ENCODE measurements at regions not wholly inside any gene's neighbourhood (a gene's known extent, or its start where the extent isn't known, plus 50 kb on each side); places are given as distances from the start of the nearest gene placed in this dataset.

- H3K4me3 ChIP-seq (ENCODE audit: low read depth in 1 of 2, low read length in 2 of 2): no peak overlapping the region
- no peaks in the 10 kb centered on the region for H3K36me3 ChIP-seq (ENCODE audit: control insufficient read depth in 1 of 2, insufficient read depth in 2 of 2, low read length in 2 of 2)
- no peaks in the 10 kb centered on the region for H3K27me3 ChIP-seq (ENCODE audit: control insufficient read depth in 1 of 2, insufficient read depth in 2 of 2, low read length in 2 of 2)
- no peak overlapping the region for H3K9ac ChIP-seq (ENCODE audit: low read depth in 1 of 2, low read length in 2 of 2)
- peaks cover 0 to 3% of the 10 kb centered on the region in 2 donors for H3K9me3 ChIP-seq (ENCODE audit: control insufficient read depth in 1 of 2, low read length in 2 of 2)
- no peak overlapping the region for H3K27ac ChIP-seq (ENCODE audit: low read depth, low read length)
- no peaks in the 10 kb centered on the region for H3K4me1 ChIP-seq (ENCODE audit: control insufficient read depth in 1 of 2, insufficient read depth in 2 of 2, low read length in 2 of 2)
Observed at GRCh38 chr2:125516496-125517109, 1139.4 kb upstream of the GYPC start.

GRCh38 chr2:125526093-125526492 is 1129.9 kb upstream of the GYPC start:
- no peaks in the 10 kb centered on the region for H3K4me1 ChIP-seq (ENCODE audit: control insufficient read depth in 1 of 2, insufficient read depth in 2 of 2, low read length in 2 of 2)
- H3K9me3 ChIP-seq (ENCODE audit: control insufficient read depth in 1 of 2, low read length in 2 of 2): no peaks in the 10 kb centered on the region
- H3K9ac ChIP-seq (ENCODE audit: low read depth in 1 of 2, low read length in 2 of 2): no peak overlapping the region
- no peak overlapping the region for H3K4me3 ChIP-seq (ENCODE audit: low read depth in 1 of 2, low read length in 2 of 2)
- no peak overlapping the region for H3K27ac ChIP-seq (ENCODE audit: low read depth, low read length)
- no peaks in the 10 kb centered on the region for H3K27me3 ChIP-seq (ENCODE audit: control insufficient read depth in 1 of 2, insufficient read depth in 2 of 2, low read length in 2 of 2)
- no peaks in the 10 kb centered on the region for H3K36me3 ChIP-seq (ENCODE audit: control insufficient read depth in 1 of 2, insufficient read depth in 2 of 2, low read length in 2 of 2)

- Histone ChIP-seq H3K4me3 (ENCODE audit: low read depth in 1 of 2, low read length in 2 of 2) (no peak overlapping the region), H3K27me3 (ENCODE audit: control insufficient read depth in 1 of 2, insufficient read depth in 2 of 2, low read length in 2 of 2) (no peaks in the 10 kb centered on the region), H3K9ac (ENCODE audit: low read depth in 1 of 2, low read length in 2 of 2) (no peak overlapping the region), H3K9me3 (ENCODE audit: control insufficient read depth in 1 of 2, low read length in 2 of 2) (peaks cover 0 to 4% of the 10 kb centered on the region in 2 donors), H3K36me3 (ENCODE audit: control insufficient read depth in 1 of 2, insufficient read depth in 2 of 2, low read length in 2 of 2) (no peaks in the 10 kb centered on the region), H3K4me1 (ENCODE audit: control insufficient read depth in 1 of 2, insufficient read depth in 2 of 2, low read length in 2 of 2) (no peaks in the 10 kb centered on the region), H3K27ac (ENCODE audit: low read depth, low read length) (no peak overlapping the region)
Observed at GRCh38 chr2:125535089-125535488, 1120.9 kb upstream of the GYPC start.

- Histone ChIP-seq H3K27ac (ENCODE audit: low read depth, low read length) (no peak overlapping the region), H3K4me3 (ENCODE audit: low read depth in 1 of 2, low read length in 2 of 2) (no peak overlapping the region), H3K9me3 (ENCODE audit: control insufficient read depth in 1 of 2, low read length in 2 of 2) (no peaks in the 10 kb centered on the region), H3K9ac (ENCODE audit: low read depth in 1 of 2, low read length in 2 of 2) (no peak overlapping the region), H3K4me1 (ENCODE audit: control insufficient read depth in 1 of 2, insufficient read depth in 2 of 2, low read length in 2 of 2) (no peaks in the 10 kb centered on the region), H3K36me3 (ENCODE audit: control insufficient read depth in 1 of 2, insufficient read depth in 2 of 2, low read length in 2 of 2) (no peaks in the 10 kb centered on the region), H3K27me3 (ENCODE audit: control insufficient read depth in 1 of 2, insufficient read depth in 2 of 2, low read length in 2 of 2) (no peaks in the 10 kb centered on the region)
Observed at GRCh38 chr2:125543968-125544514, 1111.9 kb upstream of the GYPC start.

GRCh38 chr2:125553768-125554167 is 1102.2 kb upstream of the GYPC start:
- Histone ChIP-seq H3K4me1 (ENCODE audit: control insufficient read depth in 1 of 2, insufficient read depth in 2 of 2, low read length in 2 of 2) (no peaks in the 10 kb centered on the region), H3K9me3 (ENCODE audit: control insufficient read depth in 1 of 2, low read length in 2 of 2) (no peaks in the 10 kb centered on the region), H3K9ac (ENCODE audit: low read depth in 1 of 2, low read length in 2 of 2) (no peak overlapping the region), H3K4me3 (ENCODE audit: low read depth in 1 of 2, low read length in 2 of 2) (no peak overlapping the region), H3K36me3 (ENCODE audit: control insufficient read depth in 1 of 2, insufficient read depth in 2 of 2, low read length in 2 of 2) (no peaks in the 10 kb centered on the region), H3K27me3 (ENCODE audit: control insufficient read depth in 1 of 2, insufficient read depth in 2 of 2, low read length in 2 of 2) (no peaks in the 10 kb centered on the region), H3K27ac (ENCODE audit: low read depth, low read length) (no peak overlapping the region)

- Histone ChIP-seq H3K9ac (ENCODE audit: low read depth in 1 of 2, low read length in 2 of 2) (no peak overlapping the region), H3K4me3 (ENCODE audit: low read depth in 1 of 2, low read length in 2 of 2) (no peak overlapping the region), H3K4me1 (ENCODE audit: control insufficient read depth in 1 of 2, insufficient read depth in 2 of 2, low read length in 2 of 2) (no peaks in the 10 kb centered on the region), H3K9me3 (ENCODE audit: control insufficient read depth in 1 of 2, low read length in 2 of 2) (no peaks in the 10 kb centered on the region), H3K27ac (ENCODE audit: low read depth, low read length) (no peak overlapping the region), H3K27me3 (ENCODE audit: control insufficient read depth in 1 of 2, insufficient read depth in 2 of 2, low read length in 2 of 2) (no peaks in the 10 kb centered on the region), H3K36me3 (ENCODE audit: control insufficient read depth in 1 of 2, insufficient read depth in 2 of 2, low read length in 2 of 2) (no peaks in the 10 kb centered on the region)
Observed at GRCh38 chr2:125554956-125555355, 1101.0 kb upstream of the GYPC start.

- H3K9me3 ChIP-seq (ENCODE audit: control insufficient read depth in 1 of 2, low read length in 2 of 2): no peaks in the 10 kb centered on the region
- H3K27ac ChIP-seq (ENCODE audit: low read depth, low read length): no peak overlapping the region
Observed at GRCh38 chr2:125559186-125559585, 1096.8 kb upstream of the GYPC start.

GRCh38 chr2:125560855-125561254 is 1095.1 kb upstream of the GYPC start:
- no peaks in the 10 kb centered on the region for H3K4me1 ChIP-seq (ENCODE audit: control insufficient read depth in 1 of 2, insufficient read depth in 2 of 2, low read length in 2 of 2)
- H3K36me3 ChIP-seq (ENCODE audit: control insufficient read depth in 1 of 2, insufficient read depth in 2 of 2, low read length in 2 of 2): no peaks in the 10 kb centered on the region
- H3K9ac ChIP-seq (ENCODE audit: low read depth in 1 of 2, low read length in 2 of 2): no peak overlapping the region
- no peak overlapping the region for H3K27ac ChIP-seq (ENCODE audit: low read depth, low read length)
- H3K4me3 ChIP-seq (ENCODE audit: low read depth in 1 of 2, low read length in 2 of 2): no peak overlapping the region
- no peaks in the 10 kb centered on the region for H3K27me3 ChIP-seq (ENCODE audit: control insufficient read depth in 1 of 2, insufficient read depth in 2 of 2, low read length in 2 of 2)
- no peaks in the 10 kb centered on the region for H3K9me3 ChIP-seq (ENCODE audit: control insufficient read depth in 1 of 2, low read length in 2 of 2)

More at GRCh38 chr2:125559186-125559585, 1096.8 kb upstream of the GYPC start:
- no peak overlapping the region for H3K9ac ChIP-seq (ENCODE audit: low read depth in 1 of 2, low read length in 2 of 2)
- no peaks in the 10 kb centered on the region for H3K4me1 ChIP-seq (ENCODE audit: control insufficient read depth in 1 of 2, insufficient read depth in 2 of 2, low read length in 2 of 2)
- H3K27me3 ChIP-seq (ENCODE audit: control insufficient read depth in 1 of 2, insufficient read depth in 2 of 2, low read length in 2 of 2): no peaks in the 10 kb centered on the region
- H3K4me3 ChIP-seq (ENCODE audit: low read depth in 1 of 2, low read length in 2 of 2): no peak overlapping the region
- H3K36me3 ChIP-seq (ENCODE audit: control insufficient read depth in 1 of 2, insufficient read depth in 2 of 2, low read length in 2 of 2): no peaks in the 10 kb centered on the region

GRCh38 chr2:125561302-125561701 is 1094.7 kb upstream of the GYPC start:
- Histone ChIP-seq H3K36me3 (ENCODE audit: control insufficient read depth in 1 of 2, insufficient read depth in 2 of 2, low read length in 2 of 2) (no peaks in the 10 kb centered on the region), H3K4me3 (ENCODE audit: low read depth in 1 of 2, low read length in 2 of 2) (no peak overlapping the region), H3K9me3 (ENCODE audit: control insufficient read depth in 1 of 2, low read length in 2 of 2) (no peaks in the 10 kb centered on the region), H3K9ac (ENCODE audit: low read depth in 1 of 2, low read length in 2 of 2) (no peak overlapping the region), H3K4me1 (ENCODE audit: control insufficient read depth in 1 of 2, insufficient read depth in 2 of 2, low read length in 2 of 2) (no peaks in the 10 kb centered on the region), H3K27ac (ENCODE audit: low read depth, low read length) (no peak overlapping the region), H3K27me3 (ENCODE audit: control insufficient read depth in 1 of 2, insufficient read depth in 2 of 2, low read length in 2 of 2) (no peaks in the 10 kb centered on the region)

GRCh38 chr2:125562924-125563323 is 1093.0 kb upstream of the GYPC start:
- no peaks in the 10 kb centered on the region for H3K27me3 ChIP-seq (ENCODE audit: control insufficient read depth in 1 of 2, insufficient read depth in 2 of 2, low read length in 2 of 2)
- H3K9me3 ChIP-seq (ENCODE audit: control insufficient read depth in 1 of 2, low read length in 2 of 2): no peaks in the 10 kb centered on the region
- H3K27ac ChIP-seq (ENCODE audit: low read depth, low read length): no peak overlapping the region
- H3K36me3 ChIP-seq (ENCODE audit: control insufficient read depth in 1 of 2, insufficient read depth in 2 of 2, low read length in 2 of 2): no peaks in the 10 kb centered on the region
- H3K9ac ChIP-seq (ENCODE audit: low read depth in 1 of 2, low read length in 2 of 2): no peak overlapping the region
- H3K4me1 ChIP-seq (ENCODE audit: control insufficient read depth in 1 of 2, insufficient read depth in 2 of 2, low read length in 2 of 2): no peaks in the 10 kb centered on the region
- H3K4me3 ChIP-seq (ENCODE audit: low read depth in 1 of 2, low read length in 2 of 2): no peak overlapping the region
